GM18858 (cell line): ENCODE measurements at regions not wholly inside any gene's neighbourhood (a gene's known extent, or its start where the extent isn't known, plus 50 kb on each side); places are given as distances from the start of the nearest gene placed in this dataset.

Experiments
- ATAC-seq: cut with Tn5 transposase; IDR thresholded peaks from one replicate; pipeline ENCODE4 v1.9.1; 2021; ENCODE audit not compliant: unreplicated experiment

DNA sequence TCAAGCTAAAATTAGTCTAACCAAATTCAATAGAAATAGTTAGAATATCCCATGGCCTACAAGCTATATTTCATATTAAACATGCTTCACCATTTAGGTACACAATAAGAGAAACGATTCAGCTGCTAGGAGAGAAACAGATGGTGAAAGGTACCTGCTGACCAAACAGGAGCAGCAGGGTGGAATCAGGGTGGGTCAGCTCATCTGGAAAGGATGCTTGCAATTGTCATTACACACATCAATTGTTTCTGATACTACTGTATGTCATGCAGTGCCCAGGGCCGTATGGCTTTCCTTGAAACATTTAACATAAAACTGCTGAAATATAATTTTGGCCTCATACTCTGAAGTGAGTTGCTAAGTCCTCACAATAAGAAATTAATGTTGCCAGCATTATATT is 776.0 kb downstream of the DACH1 start:
- no peak for ATAC-seq

DNA sequence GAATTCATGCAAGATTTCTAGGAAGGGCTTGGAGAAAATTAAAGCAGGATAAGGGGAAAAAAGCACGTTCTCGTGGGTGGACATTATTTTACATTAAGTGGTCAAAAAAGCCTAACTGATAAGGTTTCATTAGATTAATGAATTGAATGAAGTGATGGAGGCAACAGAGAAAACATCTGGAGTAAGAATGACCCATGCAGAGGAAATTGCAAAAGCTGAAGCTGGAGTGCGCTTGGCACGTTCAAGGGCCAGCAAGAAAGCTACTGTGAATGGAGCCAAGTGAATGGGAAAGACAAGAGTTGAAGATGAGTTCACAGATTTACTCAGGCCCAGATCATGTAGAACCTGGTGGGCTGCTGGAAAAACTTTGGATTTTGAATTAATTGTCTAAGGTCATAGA is 777.9 kb downstream of the DACH1 start:
- ATAC-seq: no peak

DNA sequence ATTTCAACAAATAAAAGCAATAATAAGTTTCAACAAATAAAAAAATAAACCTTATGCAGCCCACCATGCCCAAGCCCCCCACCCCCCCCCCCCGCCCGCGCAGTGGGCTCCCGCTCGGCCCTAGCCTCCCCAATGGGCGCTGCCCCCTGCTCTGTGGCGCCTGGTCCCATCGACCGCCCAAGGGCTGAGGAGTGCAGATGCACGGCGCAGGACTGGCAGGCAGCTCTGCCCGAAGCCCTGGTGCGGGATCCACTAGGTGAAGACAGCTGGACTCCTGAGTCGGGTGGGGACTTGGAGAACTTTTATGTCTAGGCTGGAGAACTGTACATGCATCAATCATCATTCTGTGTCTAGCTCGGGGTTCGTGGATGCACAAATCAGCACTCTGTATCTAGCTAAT is 779.6 kb downstream of the DACH1 start:
- ATAC-seq: no peak

DNA sequence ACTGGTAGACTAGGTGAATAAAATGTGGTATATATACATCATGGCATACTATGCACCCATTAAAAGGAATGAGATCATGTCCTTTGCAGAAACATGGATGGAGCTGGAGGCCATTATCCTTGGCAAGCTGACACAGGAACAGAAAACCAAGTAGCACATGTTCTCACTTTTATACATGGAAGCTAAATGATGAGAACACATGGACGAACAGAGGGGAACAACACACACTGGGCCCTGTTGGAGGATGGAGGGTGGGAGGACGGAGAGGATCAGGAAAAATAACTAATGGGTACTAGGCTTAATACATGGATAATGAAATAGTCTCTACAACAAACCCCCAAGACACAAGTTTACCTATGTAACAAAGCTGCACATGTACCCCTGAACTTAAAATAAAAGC is 780.0 kb downstream of the DACH1 start:
- ATAC-seq: no peak

DNA sequence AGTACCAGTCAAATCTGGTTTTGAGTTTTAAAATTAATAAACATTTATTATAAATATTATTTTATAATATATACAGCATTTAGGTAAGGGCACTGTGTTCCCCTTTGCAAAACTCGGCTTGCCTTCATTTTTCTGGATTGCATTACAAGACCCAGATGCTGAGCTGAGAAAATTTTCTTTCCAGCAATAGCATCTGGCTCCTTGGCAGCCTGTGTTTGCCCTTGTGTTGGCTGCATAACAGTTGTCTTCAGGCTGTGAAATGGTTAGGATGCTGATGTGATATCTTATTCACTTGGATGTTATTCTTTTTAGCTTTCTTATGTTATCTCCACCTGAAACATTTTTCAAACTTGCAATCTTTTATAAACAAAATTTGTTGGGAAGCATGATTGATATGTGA is 784.4 kb downstream of the DACH1 start:
- ATAC-seq: no peak

DNA sequence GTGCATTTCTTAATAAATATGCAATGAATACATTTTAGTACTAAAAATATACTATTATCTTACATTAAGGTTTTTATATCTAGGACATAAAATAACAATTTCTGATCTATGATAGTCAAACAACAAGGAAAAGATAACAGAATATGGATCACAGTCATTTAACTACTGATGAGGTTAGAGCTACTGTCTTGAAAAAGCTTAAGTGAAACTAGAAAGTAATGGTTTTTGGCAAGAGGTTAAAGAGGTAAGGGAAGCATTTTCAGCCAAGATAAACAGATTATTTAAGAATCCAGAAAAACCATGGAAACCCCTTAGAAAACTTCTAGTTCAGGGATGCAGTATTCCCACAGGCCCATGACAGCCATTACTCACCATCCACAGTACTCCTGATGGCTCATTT is 787.4 kb downstream of the DACH1 start:
- ATAC-seq: no peak

DNA sequence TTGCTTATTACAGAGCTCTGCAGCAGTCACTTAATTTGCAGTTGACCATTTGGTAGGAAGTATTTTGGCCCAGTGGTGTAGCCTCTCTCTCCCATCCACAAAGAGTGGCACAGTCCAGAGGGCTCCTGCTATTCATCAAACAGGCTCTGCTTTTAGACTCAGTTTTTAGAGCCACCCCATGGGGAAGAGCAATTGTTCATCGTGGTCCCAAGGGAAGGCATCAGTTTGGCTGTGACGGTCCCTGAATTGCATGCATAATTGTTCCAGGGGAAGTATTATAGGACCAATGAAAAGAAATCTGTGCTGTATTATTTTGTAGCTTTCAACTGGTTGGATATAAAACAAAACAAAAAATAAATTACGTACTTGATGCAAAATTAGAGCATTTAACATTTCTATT is 799.0 kb downstream of the DACH1 start:
- no peak for ATAC-seq

DNA sequence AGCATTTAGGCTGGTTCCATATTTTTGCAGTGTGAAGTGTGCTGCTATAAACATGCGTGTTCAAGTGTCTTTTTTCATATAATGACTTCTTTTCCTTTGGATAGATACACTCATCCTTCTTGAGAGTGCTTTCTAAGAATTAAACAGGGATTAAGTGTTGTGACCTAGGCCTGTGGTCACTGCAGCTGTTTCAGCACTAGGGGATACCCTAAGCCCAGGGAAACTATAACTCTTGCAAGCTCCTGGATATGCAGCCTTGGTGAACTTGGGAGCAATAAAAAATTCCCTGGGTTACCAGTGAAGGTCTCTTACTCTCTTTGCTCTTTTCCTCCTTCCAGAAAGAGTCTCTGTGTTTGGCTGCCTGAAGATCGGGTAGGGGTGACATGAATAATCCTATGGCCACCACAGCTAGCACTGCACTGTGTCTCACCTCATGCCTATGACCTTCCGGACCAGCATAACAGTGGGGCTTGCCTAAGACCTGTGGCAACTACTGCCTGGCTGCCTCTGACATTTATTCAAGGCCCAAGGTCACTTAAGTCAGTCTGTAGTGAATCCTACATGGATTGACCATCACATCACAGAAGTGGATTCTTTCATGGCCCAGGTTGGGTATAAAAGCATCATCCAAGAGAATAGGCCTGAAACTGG is 799.7 kb downstream of the DACH1 start:
- ATAC-seq: no peak

DNA sequence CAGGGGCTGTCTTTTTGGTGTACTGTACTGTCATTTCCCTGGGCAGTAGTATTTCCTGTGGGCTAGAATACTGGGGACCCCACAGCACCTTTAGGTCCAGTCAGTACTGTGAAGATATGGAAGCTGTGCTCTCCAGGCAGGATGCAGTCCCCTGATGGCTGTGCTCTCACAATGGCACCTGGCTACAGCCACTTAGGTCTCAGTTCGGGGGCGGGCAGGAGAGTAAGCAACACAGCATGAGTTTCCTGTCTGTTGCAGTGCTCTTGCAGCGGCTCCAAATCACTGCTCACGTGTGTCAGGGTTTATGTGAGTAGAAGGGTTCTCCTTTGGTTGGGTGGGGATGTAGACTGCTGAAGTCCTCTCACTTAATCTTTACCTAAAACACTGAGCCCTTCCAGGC is 810.4 kb downstream of the DACH1 start:
- no peak for ATAC-seq

DNA sequence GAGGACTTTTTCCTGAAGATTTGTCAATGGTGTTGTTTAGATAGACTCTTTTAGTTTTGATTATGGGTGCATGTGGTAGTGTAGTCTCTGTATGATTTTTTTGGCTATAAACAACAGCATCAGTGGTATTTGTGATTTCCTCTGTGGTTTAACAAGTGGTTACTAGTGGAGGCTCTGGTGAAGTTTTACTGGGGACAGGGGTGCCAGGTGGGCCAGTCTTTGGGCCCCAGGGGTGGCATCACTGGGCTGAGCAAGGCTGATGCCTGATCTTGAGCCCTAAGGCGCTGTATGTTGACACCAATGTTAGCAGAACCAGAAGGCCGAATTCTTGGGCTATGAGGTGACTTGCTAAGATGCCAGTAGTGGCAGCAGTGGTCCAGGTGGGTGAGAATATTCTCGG is 811.4 kb downstream of the DACH1 start:
- ATAC-seq: no peak

DNA sequence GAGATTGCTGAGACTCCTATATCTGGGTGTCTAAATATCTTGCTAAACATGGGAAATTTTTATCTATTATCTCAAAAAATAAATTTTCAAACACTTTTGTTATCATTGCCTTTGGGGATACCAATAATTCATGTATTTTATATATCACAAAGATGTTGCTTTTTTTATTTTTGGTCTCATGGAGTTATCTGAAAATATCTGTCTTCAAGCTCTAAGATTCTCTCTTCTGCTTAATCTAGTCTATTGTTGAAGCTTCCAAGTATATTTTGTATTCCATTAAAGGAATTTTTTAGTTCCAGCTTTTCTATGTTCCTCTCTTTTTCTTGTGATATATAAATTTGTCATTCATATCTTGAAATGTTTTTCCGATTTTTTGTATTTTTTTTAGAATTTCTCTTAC is 812.0 kb downstream of the DACH1 start:
- ATAC-seq: no peak

DNA sequence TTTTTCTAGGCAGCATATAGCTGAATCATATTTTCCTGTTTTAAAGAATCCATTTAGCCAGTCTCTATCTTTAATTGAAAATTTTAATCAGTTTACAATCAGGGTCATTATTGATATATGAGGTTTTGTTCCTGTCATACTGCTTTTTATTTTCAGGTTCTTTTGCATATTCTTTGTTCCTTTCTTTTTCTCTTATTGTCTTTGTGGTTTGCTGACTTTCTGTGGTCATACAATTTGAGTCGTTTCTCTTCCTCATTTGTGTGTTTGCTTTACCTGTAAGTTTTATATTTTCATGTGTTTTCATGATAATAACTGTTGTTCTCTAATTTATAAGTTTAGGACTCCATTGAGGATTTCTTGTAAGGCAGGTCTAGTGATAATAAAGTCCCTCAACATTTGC is 812.6 kb downstream of the DACH1 start:
- peak; percentile 88 for ATAC-seq

DNA sequence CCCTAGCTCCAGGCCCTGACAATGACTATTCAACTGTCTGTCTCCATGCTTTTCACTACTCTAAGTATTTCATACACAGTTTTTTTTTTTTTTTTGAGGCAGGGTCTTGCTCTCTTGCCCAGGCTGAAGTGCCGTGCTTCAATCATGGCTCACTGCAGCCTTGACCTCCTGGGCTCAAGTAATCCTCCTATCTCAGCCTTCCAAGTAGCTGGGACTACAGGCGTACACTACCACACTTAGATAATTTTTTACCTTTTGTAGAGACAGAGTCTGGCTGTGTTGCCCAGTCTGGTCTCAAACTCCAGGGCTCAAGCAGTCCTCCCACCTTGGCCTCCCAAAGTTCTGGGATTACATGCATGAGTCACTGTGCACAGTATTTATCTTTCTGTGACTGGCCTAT is 815.4 kb downstream of the DACH1 start:
- no peak for ATAC-seq

DNA sequence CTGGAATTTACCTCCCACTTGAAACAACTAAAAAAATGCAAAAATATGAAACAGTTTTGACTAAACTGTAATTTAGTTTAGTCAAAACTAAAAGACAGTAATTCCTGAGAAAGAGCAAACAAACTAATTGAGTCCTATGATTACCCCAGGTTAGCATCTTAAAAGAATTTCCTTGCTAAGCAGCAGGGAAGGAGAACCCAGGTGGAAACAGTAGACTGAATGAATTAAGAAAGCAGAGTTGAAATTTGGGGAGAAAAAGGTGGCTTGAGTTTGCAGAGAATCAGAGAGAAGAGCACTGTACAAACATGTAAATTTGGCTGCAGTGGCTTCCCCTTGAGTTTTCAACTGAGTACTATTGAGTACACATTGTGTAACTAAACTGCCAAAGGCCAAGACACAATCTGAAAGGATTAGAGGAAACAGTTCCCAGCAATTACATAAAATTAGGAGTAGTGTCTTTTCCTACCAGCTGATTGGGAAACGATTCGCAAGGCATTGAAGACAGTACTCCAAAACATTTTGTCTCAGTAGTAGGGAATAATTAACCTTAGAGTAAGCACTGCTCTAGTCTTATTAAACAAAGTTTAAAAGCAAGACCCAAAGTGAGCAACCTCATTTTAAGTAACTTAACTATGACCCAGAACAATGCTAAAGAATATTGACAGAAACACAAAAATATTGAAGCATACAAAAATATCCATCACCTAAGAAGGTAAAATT is 820.5 kb downstream of the DACH1 start:
- no peak for ATAC-seq

DNA sequence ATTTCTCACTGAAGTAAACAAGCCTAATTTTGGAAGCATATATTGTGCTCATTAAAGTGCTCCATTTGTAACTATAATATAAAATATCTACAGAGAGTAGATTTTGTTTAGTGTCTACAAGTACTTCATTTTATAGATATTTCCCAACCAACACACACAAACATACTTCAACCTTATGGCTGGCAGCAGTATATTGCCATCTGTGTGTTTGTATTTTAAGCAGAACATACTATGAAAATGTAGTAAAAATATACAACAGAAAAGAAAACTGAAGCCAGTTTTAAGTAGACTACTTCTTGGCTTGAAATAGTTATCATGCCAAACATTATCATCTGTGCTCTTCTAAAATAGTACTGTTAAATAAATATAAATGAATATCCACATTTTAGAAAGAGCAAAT is 821.9 kb downstream of the DACH1 start:
- ATAC-seq: no peak

DNA sequence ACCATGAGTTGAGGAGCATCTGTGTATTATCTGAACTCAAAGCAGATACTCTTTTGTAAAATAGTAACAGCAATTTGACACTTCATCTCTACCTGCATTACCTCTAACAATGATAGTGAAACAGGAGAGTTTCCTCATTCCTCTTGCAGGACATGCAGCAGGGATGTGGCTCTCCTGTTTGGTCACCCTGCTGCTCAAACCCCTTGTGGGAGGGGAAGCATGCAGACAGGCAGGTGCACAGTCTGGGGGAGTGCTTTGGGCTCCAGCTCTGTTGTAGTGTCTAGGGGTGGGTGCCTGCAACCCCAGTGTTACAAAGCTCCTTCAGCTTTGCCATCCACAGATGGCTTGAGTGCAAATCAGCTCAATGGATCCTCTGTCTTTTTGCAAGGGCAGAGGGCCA is 827.6 kb downstream of the DACH1 start:
- no peak for ATAC-seq

DNA sequence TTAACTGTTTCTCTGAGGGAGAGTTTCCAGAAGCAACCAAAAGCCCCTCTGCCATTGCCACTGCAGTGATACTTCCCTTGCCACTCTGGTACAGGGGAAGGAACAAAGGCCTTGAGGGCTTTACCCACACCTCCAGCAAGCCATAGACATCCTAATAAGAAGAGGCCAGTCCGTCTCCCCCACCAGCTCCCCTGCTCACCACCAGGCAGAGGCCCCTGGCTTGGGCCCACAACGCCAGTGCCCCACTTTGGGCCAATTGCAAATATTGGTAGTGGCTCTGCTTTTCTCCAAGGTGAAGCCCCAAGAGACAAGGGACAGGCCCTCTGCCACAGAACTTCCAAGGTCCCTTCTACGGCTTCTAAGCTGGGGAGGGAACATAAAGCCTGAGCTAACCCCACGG is 833.0 kb downstream of the DACH1 start:
- no peak for ATAC-seq

DNA sequence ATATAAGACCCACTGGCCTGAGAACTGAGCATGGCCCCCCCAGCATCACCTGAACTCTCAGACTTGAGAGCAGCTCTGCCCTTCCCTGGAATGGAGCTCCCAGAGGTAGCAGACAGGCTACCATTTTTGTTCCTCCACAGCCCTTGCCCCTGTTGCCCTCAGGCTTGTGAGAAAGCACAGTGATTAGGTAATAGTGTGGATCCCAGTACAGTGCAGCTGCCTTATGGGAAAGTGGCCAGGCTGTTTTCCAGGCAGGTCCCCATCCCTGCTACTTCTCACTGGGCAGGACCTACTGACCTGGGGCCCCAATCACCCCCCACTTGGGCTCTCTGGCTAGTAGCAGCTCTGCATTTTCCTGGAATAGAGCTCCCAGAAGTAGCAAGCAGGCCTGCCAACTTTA is 834.0 kb downstream of the DACH1 start:
- no peak for ATAC-seq

DNA sequence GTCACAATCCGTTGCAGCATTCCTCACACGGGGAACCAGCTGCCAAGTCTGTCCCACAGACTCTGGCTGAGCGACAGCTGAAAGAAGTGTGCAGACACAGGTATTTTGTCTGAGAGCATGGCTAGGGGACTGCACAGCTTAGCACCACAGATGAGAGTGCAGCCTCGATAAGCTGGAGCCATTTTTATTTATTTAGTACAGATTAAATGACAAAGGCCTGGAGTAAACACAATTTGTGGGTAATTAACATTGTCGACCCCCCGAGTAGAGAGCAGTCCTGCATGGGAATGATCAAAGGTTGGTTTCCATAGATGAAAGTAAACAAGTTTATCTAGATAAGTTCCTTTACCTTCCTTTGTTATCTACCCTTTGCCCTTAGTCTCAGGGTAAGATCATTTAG is 836.2 kb downstream of the DACH1 start:
- ATAC-seq: no peak

DNA sequence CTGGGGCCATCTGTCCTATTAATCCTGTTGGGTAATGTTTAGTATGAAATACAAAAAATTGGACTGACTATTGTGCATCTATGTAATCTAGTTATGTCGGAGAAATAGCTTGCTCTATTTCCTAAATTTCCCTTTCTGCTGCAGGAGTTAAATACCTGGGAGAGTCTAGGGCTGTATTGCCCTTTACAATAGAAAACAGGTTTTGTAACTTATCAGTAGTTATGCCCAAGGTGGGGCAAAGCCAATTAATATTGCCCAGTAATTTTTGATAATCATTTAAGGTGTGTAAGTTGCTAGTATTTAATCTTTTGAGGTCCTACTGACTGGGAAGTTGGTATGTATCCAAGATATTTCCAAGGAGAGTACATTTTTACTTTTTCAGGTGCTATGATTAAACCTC is 838.1 kb downstream of the DACH1 start:
- ATAC-seq: no peak

DNA sequence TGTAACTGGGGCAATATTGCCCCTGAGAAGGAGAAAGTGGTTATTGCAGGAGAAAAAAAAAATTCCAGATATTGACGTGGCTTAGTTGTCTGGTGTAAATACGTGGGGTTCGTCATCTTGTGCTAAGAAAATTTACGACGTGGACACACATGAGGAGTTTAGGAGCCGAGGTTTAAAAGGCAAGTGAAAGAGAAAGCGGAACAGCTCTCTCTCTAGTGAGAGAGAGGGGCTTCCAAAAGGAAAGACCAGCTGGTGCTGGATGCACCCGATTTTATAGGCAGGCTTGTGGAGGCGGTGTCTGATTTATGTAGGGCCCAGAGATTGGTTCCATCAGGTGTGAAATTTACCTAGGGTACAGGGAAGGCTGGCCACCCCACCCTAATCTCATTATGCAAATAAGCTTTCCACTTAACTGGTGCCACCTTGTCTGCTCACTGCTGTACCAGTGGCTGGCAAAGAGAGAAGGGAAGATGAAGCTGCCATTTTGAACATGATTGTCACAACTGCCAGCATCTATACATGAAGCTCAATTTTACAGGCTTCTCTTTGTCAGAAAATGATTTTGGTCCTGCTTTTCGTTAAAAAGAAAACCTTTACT is 845.1 kb downstream of the DACH1 start:
- peak; percentile 47 for ATAC-seq

DNA sequence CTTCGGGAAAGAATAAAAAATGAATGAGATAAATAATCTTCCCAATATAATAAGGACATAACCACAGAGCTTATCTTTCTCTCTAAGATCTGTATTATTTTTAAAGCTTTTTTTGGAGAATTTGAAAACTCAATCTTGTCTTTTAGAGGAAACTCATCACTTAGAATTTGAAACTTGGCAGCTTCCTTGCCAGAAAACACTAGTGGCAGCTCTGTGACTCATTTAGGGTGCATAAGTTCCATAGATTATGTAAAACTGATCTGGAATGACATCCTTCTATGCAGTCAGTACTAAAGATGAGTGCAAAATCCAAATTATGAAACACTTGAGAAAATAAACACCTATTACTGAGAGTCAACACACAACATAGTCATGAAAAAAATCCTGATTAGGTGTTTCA is 848.0 kb downstream of the DACH1 start:
- no peak for ATAC-seq

DNA sequence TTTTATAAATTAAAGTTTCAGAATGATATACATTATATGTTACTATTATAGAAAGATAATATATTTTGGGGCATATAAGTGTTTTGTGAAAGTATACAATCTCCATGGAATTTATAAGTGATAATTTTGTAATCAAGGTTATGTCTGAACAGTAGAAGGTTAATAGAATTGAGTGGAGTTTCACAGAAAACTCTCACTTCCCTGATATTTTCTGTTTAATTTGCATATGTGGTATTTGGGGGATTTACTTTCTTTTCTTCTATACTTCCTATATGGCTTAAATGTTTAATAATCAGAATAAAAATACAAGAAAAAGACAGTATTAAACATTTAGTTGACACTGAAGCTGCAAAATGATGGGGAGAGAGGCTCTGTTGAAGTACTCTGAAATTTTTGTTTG is 848.5 kb downstream of the DACH1 start:
- peak; percentile 41 for ATAC-seq
